PC-3 (cell line): ENCODE measurements at regions not wholly inside any gene's neighbourhood (a gene's known extent, or its start where the extent isn't known, plus 50 kb on each side); places are given as distances from the start of the nearest gene placed in this dataset.
A peak's percentile ranks its signal among the peaks of the same experiment; 100 is the strongest.

Source experiments
- ATAC-seq: fragments of 200-7000 bp; cut with Tn5 transposase; 2 replicates; pipeline ENCODE4 v1.9.1; 2020; ENCODE audit warnings: mild to moderate bottlenecking, moderate library complexity
- BruUV-seq: library from RNA; stranded (reverse); fragments of 400-500 nt; replicated peaks from 2 replicates; lab custom pipeline; 2021; lab: Mats Ljungman, UMichigan
- CTCF ChIA-PET: fragments of 300-600 bp; sonication (Branson Sonifier 250); formaldehyde crosslinking; loops from one replicate; lab custom pipeline; 2022; ENCODE audit warnings: antibody characterized with exemption; lab: Charles Lee
- POLR2A ChIA-PET: fragments of 300-600 bp; sonication (Branson Sonifier 250); formaldehyde crosslinking; loops from one replicate; lab custom pipeline; 2022; ENCODE audit warnings: antibody characterized with exemption; ENCODE audit not compliant: unreplicated experiment; lab: Charles Lee
- DNase-seq: peaks from one replicate; pipeline ENCODE4 v3.0.0-alpha.2; 2015
- H2AFZ ChIP-seq: fragments of 300-600 bp; sonication (generic); 2 replicates; pipeline ENCODE4 v1.6.0; 2016; ENCODE audit warnings: antibody characterized with exemption, low read length
- H3F3A ChIP-seq: fragments of 300-600 bp; sonication (generic); one replicate; pipeline ENCODE4 v1.6.0; 2017; ENCODE audit warnings: antibody characterized with exemption, low read length, control low read depth, mild to moderate bottlenecking; ENCODE audit not compliant: unreplicated experiment
- H3K27ac ChIP-seq: fragments of 300-600 bp; sonication (generic); 2 replicates; pipeline ENCODE4 v1.5.1; 2016; ENCODE audit warnings: mild to moderate bottlenecking, low read length
- H3K27me3 ChIP-seq: fragments of 300-600 bp; sonication (generic); 2 replicates; pipeline ENCODE4 v1.6.1; 2016; ENCODE audit warnings: low read length, mixed read lengths
- H3K36me3 ChIP-seq: fragments of 300-600 bp; sonication (generic); 2 replicates; pipeline ENCODE4 v1.6.1; 2016; ENCODE audit warnings: low read depth, mixed run types, low read length, mixed read lengths
- H3K4me1 ChIP-seq: fragments of 300-600 bp; sonication (generic); 2 replicates; pipeline ENCODE4 v1.5.1; 2016; ENCODE audit warnings: low read length; ENCODE audit not compliant: insufficient read depth
- H3K4me2 ChIP-seq: fragments of 300-600 bp; sonication (generic); 2 replicates; pipeline ENCODE4 v1.6.0; 2016; ENCODE audit warnings: low read length
- H3K4me3 ChIP-seq: fragments of 300-600 bp; sonication (generic); 2 replicates; pipeline ENCODE4 v1.5.1; 2016; ENCODE audit warnings: mild to moderate bottlenecking, low read length, mixed read lengths
- H3K79me2 ChIP-seq: fragments of 300-600 bp; sonication (generic); 2 replicates; pipeline ENCODE4 v1.6.1; 2017; ENCODE audit warnings: low read length, mixed read lengths
- H3K9ac ChIP-seq: fragments of 300-600 bp; sonication (generic); 2 replicates; pipeline ENCODE4 v1.6.0; 2016; ENCODE audit warnings: mild to moderate bottlenecking, low read length
- H3K9me2 ChIP-seq: fragments of 300-600 bp; sonication (generic); replicated peaks from 2 replicates; pipeline ENCODE4 v1.6.1; 2016; ENCODE audit warnings: mixed run types, low read length, mixed read lengths
- H3K9me3 ChIP-seq: fragments of 300-600 bp; sonication (generic); 2 replicates; pipeline ENCODE4 v1.6.1; 2016; ENCODE audit warnings: low read length, mixed read lengths
- H4K20me1 ChIP-seq: fragments of 300-600 bp; sonication (generic); 2 replicates; pipeline ENCODE4 v1.6.1; 2016; ENCODE audit warnings: low read length, mixed read lengths
- EZH2 ChIP-seq: fragments of 300-600 bp; sonication (generic); IDR thresholded peaks from one replicate; pipeline ENCODE4 v1.6.1; 2017; ENCODE audit warnings: antibody characterized with exemption, mild to moderate bottlenecking, low read length; ENCODE audit not compliant: unreplicated experiment
- EZH2phosphoT487 ChIP-seq: fragments of 300-600 bp; sonication (generic); IDR thresholded peaks from 2 replicates; pipeline ENCODE4 v1.6.1; 2018; ENCODE audit warnings: mild to moderate bottlenecking, antibody characterized with exemption, low read length, borderline replicate concordance
- intact Hi-C: fragments of 100-400 bp; cut with micrococcal nuclease; formaldehyde crosslinking; loops from 2 replicates; pipeline ENCODE4 v1.9.0; 2023
- TF ChIP-seq, protein P1 (sequence below): fragments of 300-600 bp; sonication (generic); conservative IDR thresholded peaks from 2 replicates; pipeline ENCODE4 v1.5.1; 2017; ENCODE audit warnings: antibody characterized with exemption, low read depth, mild to moderate bottlenecking, low read length

- H3K4me3 ChIP-seq: peak overlapping the region; percentile 30; the same call in 1 of the 2 replicates
- no peaks in the 10 kb centered on the region for H3K27me3 ChIP-seq
- H3K9me2 ChIP-seq: no peaks in the 10 kb centered on the region
- CTCF ChIA-PET: no interaction called here
- intact Hi-C loops: no loop called here
- H3K36me3 ChIP-seq: no peaks in the 10 kb centered on the region
- peak overlapping the region; percentile 66 for H2AFZ ChIP-seq
- H3K79me2 ChIP-seq: no peaks in the 10 kb centered on the region
- no peaks in the 10 kb centered on the region for H3F3A ChIP-seq
- POLR2A ChIA-PET: interaction anchor here (0.6 kb wide), 1 partner anchor 38 kb away, joined by 7 read pairs; no protein-coding TSS in a partner anchor
- H3K4me1 ChIP-seq: peaks cover 12% of the 10 kb centered on the region
- H3K27ac ChIP-seq: peak overlapping the region; percentile 55
- H3K9ac ChIP-seq: no peak overlapping the region
- BruUV-seq: no TSS peak
- TF ChIP-seq, protein P1, sequence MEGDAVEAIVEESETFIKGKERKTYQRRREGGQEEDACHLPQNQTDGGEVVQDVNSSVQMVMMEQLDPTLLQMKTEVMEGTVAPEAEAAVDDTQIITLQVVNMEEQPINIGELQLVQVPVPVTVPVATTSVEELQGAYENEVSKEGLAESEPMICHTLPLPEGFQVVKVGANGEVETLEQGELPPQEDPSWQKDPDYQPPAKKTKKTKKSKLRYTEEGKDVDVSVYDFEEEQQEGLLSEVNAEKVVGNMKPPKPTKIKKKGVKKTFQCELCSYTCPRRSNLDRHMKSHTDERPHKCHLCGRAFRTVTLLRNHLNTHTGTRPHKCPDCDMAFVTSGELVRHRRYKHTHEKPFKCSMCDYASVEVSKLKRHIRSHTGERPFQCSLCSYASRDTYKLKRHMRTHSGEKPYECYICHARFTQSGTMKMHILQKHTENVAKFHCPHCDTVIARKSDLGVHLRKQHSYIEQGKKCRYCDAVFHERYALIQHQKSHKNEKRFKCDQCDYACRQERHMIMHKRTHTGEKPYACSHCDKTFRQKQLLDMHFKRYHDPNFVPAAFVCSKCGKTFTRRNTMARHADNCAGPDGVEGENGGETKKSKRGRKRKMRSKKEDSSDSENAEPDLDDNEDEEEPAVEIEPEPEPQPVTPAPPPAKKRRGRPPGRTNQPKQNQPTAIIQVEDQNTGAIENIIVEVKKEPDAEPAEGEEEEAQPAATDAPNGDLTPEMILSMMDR: no peak
- TF ChIP-seq EZH2 (no peak), EZH2phosphoT487 (no peak)
- no peaks in the 10 kb centered on the region for H3K9me3 ChIP-seq
- H3K4me2 ChIP-seq: peak overlapping the region; percentile 54
- ATAC-seq (peak; percentile 98), DNase-seq (peak; percentile 71)
- no peaks in the 10 kb centered on the region for H4K20me1 ChIP-seq
Observed at GRCh38 chr4:187172340-187172761, 448.7 kb upstream of the FAT1 start.

DNA sequence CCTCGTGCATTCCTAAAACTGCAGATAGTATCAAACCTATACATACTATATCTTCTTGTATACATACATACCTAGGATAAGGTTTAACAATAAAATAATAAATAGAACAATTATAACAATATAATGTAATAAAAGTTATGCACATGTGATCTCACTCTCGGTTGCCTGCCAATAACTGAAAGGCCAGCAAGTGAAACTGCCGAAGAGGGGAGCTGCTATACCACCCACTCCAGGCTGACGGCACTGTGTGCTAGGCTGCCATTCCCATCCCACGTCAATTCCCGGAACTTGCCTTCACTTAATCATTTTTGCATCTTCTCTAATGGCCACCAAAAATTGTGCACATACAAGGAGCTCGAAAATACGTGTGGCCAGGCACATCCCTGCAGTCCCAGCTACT, 451.1 kb upstream of the FAT1 start:
- Histone ChIP-seq H3K27me3 (no peaks in the 10 kb centered on the region), H3K36me3 (no peaks in the 10 kb centered on the region), H3K79me2 (no peaks in the 10 kb centered on the region), H4K20me1 (no peaks in the 10 kb centered on the region), H3K4me1 (peaks cover 12% of the 10 kb centered on the region), H3K9ac (no peak overlapping the region), H3K27ac (no peak overlapping the region), H2AFZ (no peak overlapping the region), H3K9me2 (no peaks in the 10 kb centered on the region), H3K4me2 (no peak overlapping the region), H3K4me3 (no peak overlapping the region), H3K9me3 (no peaks in the 10 kb centered on the region), H3F3A (no peaks in the 10 kb centered on the region)
- intact Hi-C loops: no loop called here
- ChIA-PET POLR2A (no interaction called here), CTCF (interaction anchor here (0.6 kb wide), 1 partner anchor 159 kb away, joined by 3 read pairs; no protein-coding TSS in a partner anchor)
- TF ChIP-seq, protein P1: no peak
- TF ChIP-seq EZH2 (no peak), EZH2phosphoT487 (no peak)
- DNase-seq (no peak), ATAC-seq (no peak)
- no TSS peak for BruUV-seq

DNA sequence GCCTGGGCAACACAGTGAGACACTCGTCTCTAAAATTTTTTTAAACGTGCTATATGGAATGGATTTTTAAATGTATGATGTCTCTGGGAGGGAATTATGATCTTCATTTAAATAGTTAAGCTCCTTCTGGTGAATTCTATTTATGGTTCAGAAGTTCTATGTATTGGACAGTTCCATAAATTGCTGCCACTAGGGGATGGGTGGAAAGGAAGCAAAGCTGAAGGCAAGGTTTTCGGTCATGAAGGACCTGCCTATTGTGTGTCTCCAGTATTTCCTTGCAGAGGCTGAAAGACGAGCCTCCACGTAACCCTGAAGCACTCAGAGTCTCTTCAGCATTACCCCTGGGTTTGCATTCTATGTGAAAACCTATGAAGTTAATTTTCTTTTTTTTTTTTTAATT, 451.5 kb upstream of the FAT1 start:
- no peak overlapping the region for H3K27ac ChIP-seq
- no peak overlapping the region for H3K9ac ChIP-seq
- no peaks in the 10 kb centered on the region for H4K20me1 ChIP-seq
- intact Hi-C loops: no loop called here
- H2AFZ ChIP-seq: no peak overlapping the region
- H3K9me2 ChIP-seq: no peaks in the 10 kb centered on the region
- ChIA-PET CTCF (interaction anchor here (0.6 kb wide), 2 partner anchors 159 to 277 kb away, joined by 3 read pairs; no protein-coding TSS in a partner anchor), POLR2A (no interaction called here)
- H3K4me2 ChIP-seq: no peak overlapping the region
- no peaks in the 10 kb centered on the region for H3K79me2 ChIP-seq
- peak; percentile 7 for DNase-seq
- no peaks in the 10 kb centered on the region for H3K27me3 ChIP-seq
- H3K4me1 ChIP-seq: peaks cover 12% of the 10 kb centered on the region
- TF ChIP-seq EZH2phosphoT487: no peak
- TF ChIP-seq, protein P1: 0 out of 2 replicates have a peak, but pooled peaks have one; percentile 13
- TF ChIP-seq EZH2: no peak
- no peak for ATAC-seq
- H3K4me3 ChIP-seq: no peak overlapping the region
- no peaks in the 10 kb centered on the region for H3K36me3 ChIP-seq
- no TSS peak for BruUV-seq
- H3K9me3 ChIP-seq: no peaks in the 10 kb centered on the region
- H3F3A ChIP-seq: no peaks in the 10 kb centered on the region
